Adrenal gland (tissue), 5 donors: ENCODE measurements at regions not wholly inside any gene's neighbourhood (a gene's known extent, or its start where the extent isn't known, plus 50 kb on each side); places are given as distances from the start of the nearest gene placed in this dataset.

Experiments
- CTCF ChIP-seq, 6 experiments: fragments of 450-650 bp in 4 of 6; fragments of 200-600 bp in 2 of 6; sonication (generic) in 1 of 6; IDR thresholded peaks; 1 replicate in 5 of 6; 2 replicates in 1 of 6; pipeline versions ENCODE4 v1.5.1 to v1.8.0; 2016 to 2021; ENCODE audit warnings: antibody characterized with exemption in 6 of 6, mild to moderate bottlenecking in 2 of 6, moderate library complexity in 1 of 6
- POLR2A ChIP-seq, 2 donors: fragments of 450-650 bp; IDR thresholded peaks; one replicate each; pipeline ENCODE4 v1.6.1; 2017; ENCODE audit warnings: antibody characterized with exemption in 2 of 2, mild to moderate bottlenecking in 2 of 2, moderate library complexity in 1 of 2
- donor health status: DM: no; HTN: no; CAD: no.

- TF ChIP-seq CTCF (IDR thresholded peaks at IDR 0.05) (no peak), POLR2A (IDR thresholded peaks at IDR 0.05) (no peak)
These were observed 117.9 kb downstream of the MTPAP start for GRCh38 chr10:30231071-30231652.
